ENCODE measurements at regions not wholly inside any gene's neighbourhood (a gene's known extent, or its start where the extent isn't known, plus 50 kb on each side); places are given as distances from the start of the nearest gene placed in this dataset.

DNA sequence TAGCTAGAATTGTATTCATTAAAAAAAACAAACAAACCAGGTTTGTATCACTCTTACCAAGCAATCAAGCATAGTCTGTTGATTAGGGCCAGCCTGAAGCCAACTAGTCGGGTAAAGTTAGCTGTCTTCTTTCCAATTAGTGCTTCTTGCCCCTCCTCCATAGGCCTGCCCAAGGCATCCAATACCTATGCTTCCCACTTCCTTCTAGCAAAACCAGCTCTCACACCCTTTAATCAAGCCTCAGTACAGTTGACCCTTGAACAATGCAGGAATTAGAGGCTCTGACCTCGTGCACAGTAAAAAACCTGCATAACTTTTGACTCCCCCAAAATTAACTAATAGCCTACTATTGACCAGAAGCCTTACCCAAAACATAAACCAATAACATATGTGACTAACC is 119.1 kb upstream of the DTNBP1 start:
- H3K4me3 ChIP-seq (ENCODE audit: low read depth, low read length) = no peak overlapping the region
- no peak for DNase-seq (ENCODE audit: low read depth)
- TF ChIP-seq, protein P1, sequence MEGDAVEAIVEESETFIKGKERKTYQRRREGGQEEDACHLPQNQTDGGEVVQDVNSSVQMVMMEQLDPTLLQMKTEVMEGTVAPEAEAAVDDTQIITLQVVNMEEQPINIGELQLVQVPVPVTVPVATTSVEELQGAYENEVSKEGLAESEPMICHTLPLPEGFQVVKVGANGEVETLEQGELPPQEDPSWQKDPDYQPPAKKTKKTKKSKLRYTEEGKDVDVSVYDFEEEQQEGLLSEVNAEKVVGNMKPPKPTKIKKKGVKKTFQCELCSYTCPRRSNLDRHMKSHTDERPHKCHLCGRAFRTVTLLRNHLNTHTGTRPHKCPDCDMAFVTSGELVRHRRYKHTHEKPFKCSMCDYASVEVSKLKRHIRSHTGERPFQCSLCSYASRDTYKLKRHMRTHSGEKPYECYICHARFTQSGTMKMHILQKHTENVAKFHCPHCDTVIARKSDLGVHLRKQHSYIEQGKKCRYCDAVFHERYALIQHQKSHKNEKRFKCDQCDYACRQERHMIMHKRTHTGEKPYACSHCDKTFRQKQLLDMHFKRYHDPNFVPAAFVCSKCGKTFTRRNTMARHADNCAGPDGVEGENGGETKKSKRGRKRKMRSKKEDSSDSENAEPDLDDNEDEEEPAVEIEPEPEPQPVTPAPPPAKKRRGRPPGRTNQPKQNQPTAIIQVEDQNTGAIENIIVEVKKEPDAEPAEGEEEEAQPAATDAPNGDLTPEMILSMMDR (IDR thresholded peaks at IDR 0.05; ENCODE audit: insufficient read depth, low read length) = no peak

DNA sequence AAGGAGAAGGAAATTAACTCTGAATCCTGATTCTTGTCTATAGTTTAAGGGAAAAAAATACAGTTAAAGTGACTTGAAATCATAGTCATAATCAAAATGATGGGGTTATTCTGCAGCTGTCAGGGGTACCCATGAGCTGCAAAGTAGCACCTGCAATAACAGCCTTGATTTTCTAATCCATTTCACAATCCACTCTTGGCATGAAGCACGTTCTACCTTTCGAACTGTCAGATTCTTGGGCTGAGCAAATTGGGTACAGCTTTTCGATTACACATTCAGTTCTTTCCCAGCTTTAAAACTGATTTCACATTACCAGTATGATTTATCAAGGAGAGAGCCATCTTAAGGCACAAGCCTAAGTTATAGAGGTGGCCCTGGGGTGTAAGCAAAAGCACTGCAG is 118.5 kb upstream of the DTNBP1 start:
- no peak overlapping the region for H3K4me3 ChIP-seq (ENCODE audit: low read depth, low read length)
- DNase-seq (ENCODE audit: low read depth) = no peak
- TF ChIP-seq, protein P1 (IDR thresholded peaks at IDR 0.05; ENCODE audit: insufficient read depth, low read length) = no peak

DNA sequence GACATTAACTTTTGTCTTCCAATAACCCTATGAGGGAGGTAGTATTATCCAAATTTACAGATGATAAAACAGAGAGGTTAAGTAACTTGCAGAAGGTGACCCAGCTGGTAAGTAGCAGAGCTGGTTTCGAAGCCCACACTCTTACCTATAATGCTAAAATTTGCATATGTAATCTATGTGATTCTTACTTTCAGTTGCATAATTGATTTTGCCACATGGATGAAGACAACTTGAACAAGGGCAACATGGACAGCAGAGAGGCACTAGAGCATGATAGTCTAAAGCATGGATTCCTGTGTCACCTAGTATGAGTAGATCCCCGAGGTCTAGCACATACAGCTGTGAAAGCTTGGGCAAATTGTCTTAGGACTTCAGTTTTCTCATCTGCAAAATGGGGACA is 117.6 kb upstream of the DTNBP1 start:
- no peak overlapping the region for H3K4me3 ChIP-seq (ENCODE audit: low read depth, low read length)
- no peak for DNase-seq (ENCODE audit: low read depth)
- TF ChIP-seq, protein P1 (IDR thresholded peaks at IDR 0.05; ENCODE audit: insufficient read depth, low read length) = no peak

DNA sequence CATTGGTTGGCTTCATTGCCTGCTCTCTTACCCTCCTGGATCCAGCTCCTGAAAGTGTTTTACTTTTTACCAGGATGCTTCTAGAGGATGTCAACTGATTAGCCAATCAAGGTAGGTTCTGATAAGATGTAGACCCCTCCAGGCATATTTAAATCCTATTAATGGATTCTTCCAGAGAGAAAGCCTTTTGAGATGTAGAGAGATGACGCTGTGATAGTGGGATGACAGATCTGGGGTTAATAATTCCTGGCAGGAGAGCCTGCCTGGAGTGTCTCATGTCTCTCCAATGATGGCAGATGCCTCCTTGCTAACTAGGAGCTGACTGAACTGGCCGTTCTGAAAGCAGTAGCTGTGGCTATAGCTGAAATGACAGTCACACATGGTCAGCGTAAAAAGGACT is 116.9 kb upstream of the DTNBP1 start:
- TF ChIP-seq, protein P1 (IDR thresholded peaks at IDR 0.05; ENCODE audit: insufficient read depth, low read length) = no peak
- no peak for DNase-seq (ENCODE audit: low read depth)
- no peak overlapping the region for H3K4me3 ChIP-seq (ENCODE audit: low read depth, low read length)

DNA sequence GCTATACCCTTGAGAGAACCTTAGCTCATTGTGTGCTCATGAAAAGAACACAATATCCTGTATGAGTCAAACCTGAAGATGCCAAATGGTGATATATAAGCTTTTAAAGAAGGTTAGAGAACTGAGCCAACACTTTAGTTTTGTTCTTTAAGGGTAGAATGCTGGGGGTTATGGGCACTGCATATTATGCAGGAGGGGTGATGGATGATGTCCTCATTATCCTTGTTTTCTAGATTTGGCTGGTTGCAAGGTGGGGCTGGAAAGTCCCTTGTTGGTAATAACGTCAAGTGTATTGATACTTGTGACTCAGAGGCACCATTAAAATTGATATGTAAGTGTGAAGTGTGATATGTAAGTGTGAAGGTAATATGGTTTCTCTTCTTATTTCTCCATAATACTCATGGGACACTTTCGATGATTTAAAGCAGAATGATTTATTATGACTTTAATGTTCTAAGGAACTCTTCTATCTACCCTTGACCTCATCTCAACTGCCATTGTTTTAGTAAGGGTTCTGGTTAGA is 113.7 kb upstream of the DTNBP1 start:
- H3K4me3 ChIP-seq (ENCODE audit: low read depth, low read length) = no peak overlapping the region
- no peak for DNase-seq (ENCODE audit: low read depth)
- TF ChIP-seq, protein P1 (IDR thresholded peaks at IDR 0.05; ENCODE audit: insufficient read depth, low read length) = no peak

DNA sequence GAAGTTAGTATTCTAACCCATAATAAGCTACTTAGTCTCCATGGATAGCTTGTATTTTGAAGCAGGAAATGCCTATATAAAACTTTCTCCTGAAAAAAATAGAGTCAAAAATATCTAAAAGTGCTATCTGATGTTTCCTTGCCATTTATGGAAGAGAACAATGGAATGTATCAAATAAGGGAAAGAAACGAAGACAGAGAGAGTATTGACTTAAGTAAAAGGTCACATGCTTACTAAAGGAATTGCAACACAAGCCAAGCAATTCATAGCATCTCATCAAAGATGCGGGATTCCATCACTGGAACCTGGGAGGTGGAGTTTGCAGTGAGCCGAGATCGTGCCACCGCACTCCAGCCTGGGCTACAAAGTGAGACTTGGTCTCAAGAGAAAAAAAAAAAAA is 112.9 kb upstream of the DTNBP1 start:
- TF ChIP-seq, protein P1 (IDR thresholded peaks at IDR 0.05; ENCODE audit: insufficient read depth, low read length) = no peak
- no peak for DNase-seq (ENCODE audit: low read depth)
- H3K4me3 ChIP-seq (ENCODE audit: low read depth, low read length) = no peak overlapping the region

DNA sequence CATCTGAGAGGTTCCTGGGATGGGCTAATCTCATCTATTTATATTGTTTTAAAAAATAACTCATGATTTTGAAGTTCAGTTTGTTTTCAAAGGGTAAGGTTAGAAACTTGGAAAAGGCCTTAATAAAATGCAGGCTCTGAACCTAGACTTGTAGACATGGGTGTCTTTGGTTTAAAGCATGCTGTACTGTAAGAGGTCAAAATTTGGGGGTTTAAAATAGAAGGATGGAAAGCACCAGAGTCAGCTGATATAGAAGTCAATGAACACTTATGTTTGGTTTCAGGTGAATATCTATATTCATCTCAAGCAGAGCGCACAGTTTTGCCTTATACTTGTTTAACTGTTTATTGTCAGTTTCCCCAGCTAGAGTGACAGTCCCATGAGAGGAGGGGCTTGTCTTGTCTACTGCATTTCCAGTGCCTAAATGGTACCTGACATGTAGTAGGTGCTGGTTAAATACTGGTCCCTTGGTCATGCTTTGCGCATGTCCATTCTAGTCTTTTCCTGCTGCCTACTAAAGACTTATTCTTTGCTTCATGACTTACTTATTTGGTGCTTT is 112.3 kb upstream of the DTNBP1 start:
- no peak overlapping the region for H3K4me3 ChIP-seq (ENCODE audit: low read depth, low read length)
- no peak for DNase-seq (ENCODE audit: low read depth)
- TF ChIP-seq, protein P1 (IDR thresholded peaks at IDR 0.05; ENCODE audit: insufficient read depth, low read length) = no peak

Measured in fibroblast of the aortic adventitia (primary cell).